Ascending aorta (tissue), 2 donors: ENCODE measurements at regions not wholly inside any gene's neighbourhood (a gene's known extent, or its start where the extent isn't known, plus 50 kb on each side); places are given as distances from the start of the nearest gene placed in this dataset.
"Not testable (repeated sequence)": the region's sequence is repeated elsewhere in the genome, so short reads cannot be mapped to it uniquely, and the experiment has no call there.

ENCODE experiments used
- DNase-seq, 2 donors: peaks; one replicate each; pipeline ENCODE4 v3.0.0-alpha.2; 2019; ENCODE audit warnings: low spot score in 2 of 2
- H3K27ac ChIP-seq, 2 donors: fragments of 200-600 bp; sonication (generic); one replicate each; pipeline ENCODE4 v1.5.1; 2016 to 2017; ENCODE audit warnings: mild to moderate bottlenecking in 1 of 2
- H3K27me3 ChIP-seq: fragments of 200-600 bp; sonication (generic); one replicate; pipeline ENCODE4 v1.5.1; 2017
- H3K36me3 ChIP-seq, 2 donors: fragments of 200-600 bp; sonication (generic); one replicate each; pipeline ENCODE4 v1.5.1; 2016
- H3K4me1 ChIP-seq, 2 donors: fragments of 200-600 bp; sonication (generic); one replicate each; pipeline ENCODE4 v1.5.1; 2016 to 2017; ENCODE audit warnings: mild to moderate bottlenecking in 1 of 2
- H3K4me3 ChIP-seq, 2 donors: fragments of 200-600 bp; sonication (generic); one replicate each; pipeline ENCODE4 v1.5.1; 2016 to 2017; ENCODE audit warnings: mild to moderate bottlenecking in 1 of 2
- H3K9me3 ChIP-seq, 2 donors: fragments of 200-600 bp; sonication (generic); one replicate each; pipeline ENCODE4 v1.5.1; 2016
- CTCF ChIP-seq, 3 experiments: fragments of 200-600 bp in 2 of 3; fragments of 450-650 bp in 1 of 3; sonication (generic) in 2 of 3; IDR thresholded peaks; one replicate each; pipeline ENCODE4 v1.5.1; 2016 to 2019; ENCODE audit warnings: antibody characterized with exemption in 3 of 3, mild to moderate bottlenecking in 1 of 3, moderate library complexity in 1 of 3
- intact Hi-C: fragments of 100-400 bp; cut with DNase I; formaldehyde crosslinking; loops from one replicate; pipeline ENCODE4 v1.15.1; 2023

GRCh38 chr21:21898801-21899200 lies 900.6 kb downstream of the NCAM2 start:
- Histone ChIP-seq H3K4me3 (no peak overlapping the region), H3K27ac (no peak overlapping the region), H3K9me3 (no peaks in the 10 kb centered on the region), H3K4me1 (no peaks in the 10 kb centered on the region), H3K27me3 (no peaks in the 10 kb centered on the region), H3K36me3 (no peaks in the 10 kb centered on the region)
- no peak for TF ChIP-seq CTCF (IDR thresholded peaks at IDR 0.05)
- intact Hi-C loops: no loop called here
- DNase-seq: no peak

- H3K27ac ChIP-seq, H3K27me3 ChIP-seq, H3K4me3 ChIP-seq, H3K36me3 ChIP-seq, DNase-seq, intact Hi-C loops, H3K4me1 ChIP-seq, H3K9me3 ChIP-seq: not testable (repeated sequence)
Measured at GRCh38 chr21:21902416-21902815, 904.2 kb downstream of the NCAM2 start.

GRCh38 chr21:21907271-21907670 lies 909.1 kb downstream of the NCAM2 start:
- no peaks in the 10 kb centered on the region for H3K9me3 ChIP-seq
- no peak overlapping the region for H3K27ac ChIP-seq
- H3K27me3 ChIP-seq: no peaks in the 10 kb centered on the region
- intact Hi-C loops: no loop called here
- H3K36me3 ChIP-seq: no peaks in the 10 kb centered on the region
- H3K4me1 ChIP-seq: no peaks in the 10 kb centered on the region
- no peak for TF ChIP-seq CTCF (IDR thresholded peaks at IDR 0.05)
- DNase-seq: no peak
- no peak overlapping the region for H3K4me3 ChIP-seq

- no peak overlapping the region for H3K4me3 ChIP-seq
- no peaks in the 10 kb centered on the region for H3K9me3 ChIP-seq
- H3K4me1 ChIP-seq: no peaks in the 10 kb centered on the region
- intact Hi-C loops: no loop called here
- no peaks in the 10 kb centered on the region for H3K36me3 ChIP-seq
- TF ChIP-seq CTCF (IDR thresholded peaks at IDR 0.05): no peak
- no peak overlapping the region for H3K27ac ChIP-seq
- DNase-seq: no peak
- H3K27me3 ChIP-seq: no peaks in the 10 kb centered on the region
Measured at GRCh38 chr21:21915816-21916215, 917.6 kb downstream of the NCAM2 start.

- no peak for DNase-seq
- TF ChIP-seq CTCF (IDR thresholded peaks at IDR 0.05): no peak
- intact Hi-C loops: no loop called here
- Histone ChIP-seq H3K9me3 (no peaks in the 10 kb centered on the region), H3K36me3 (no peaks in the 10 kb centered on the region), H3K4me3 (no peak overlapping the region), H3K4me1 (no peaks in the 10 kb centered on the region), H3K27ac (no peak overlapping the region), H3K27me3 (no peaks in the 10 kb centered on the region)
Measured at GRCh38 chr21:21921410-21922232, 923.4 kb downstream of the NCAM2 start.

GRCh38 chr21:21929226-21929625 lies 931.0 kb downstream of the NCAM2 start:
- H3K36me3 ChIP-seq: no peaks in the 10 kb centered on the region
- H3K27me3 ChIP-seq: no peaks in the 10 kb centered on the region
- no peaks in the 10 kb centered on the region for H3K9me3 ChIP-seq
- intact Hi-C loops: no loop called here
- TF ChIP-seq CTCF (IDR thresholded peaks at IDR 0.05): no peak
- DNase-seq: no peak
- H3K27ac ChIP-seq: no peak overlapping the region
- no peak overlapping the region for H3K4me3 ChIP-seq
- H3K4me1 ChIP-seq: no peaks in the 10 kb centered on the region
